Brain microvascular endothelial cell (primary cell): ENCODE measurements at regions not wholly inside any gene's neighbourhood (a gene's known extent, or its start where the extent isn't known, plus 50 kb on each side); places are given as distances from the start of the nearest gene placed in this dataset.

Experiments used
- DNase-seq: peaks from one replicate; pipeline ENCODE4 v3.0.0-alpha.2; 2020
- H3K27ac ChIP-seq: fragments of 250-450 bp; sonication (Bioruptor Pico); 2 replicates; pipeline ENCODE4 v1.5.1; 2020; ENCODE audit warnings: mild to moderate bottlenecking, moderate library complexity
- H3K27me3 ChIP-seq: fragments of 250-450 bp; sonication (Bioruptor Pico); replicated peaks from 2 replicates; pipeline ENCODE4 v1.5.1; 2020; ENCODE audit warnings: mild to moderate bottlenecking
- H3K36me3 ChIP-seq: fragments of 250-450 bp; sonication (Bioruptor Pico); replicated peaks from 2 replicates; pipeline ENCODE4 v1.5.1; 2020; ENCODE audit warnings: mild to moderate bottlenecking
- H3K4me3 ChIP-seq: 2 replicates; pipeline ENCODE4 v1.5.1; 2011; ENCODE audit warnings: low read depth, mild to moderate bottlenecking, control low read depth, low read length, moderate library complexity
- CTCF ChIP-seq: IDR thresholded peaks from 2 replicates; pipeline ENCODE4 v1.5.1; 2011; ENCODE audit warnings: low read depth, mild to moderate bottlenecking, moderate library complexity, low read length, control low read depth, inconsistent platforms; ENCODE audit errors: missing control alignments
- in situ Hi-C: cut with HindIII; loops from 2 replicates; pipeline ENCODE4 v1.10.0; 2017; ENCODE audit warnings: low sequenced_read_pairs, low pct_ligation_motif_present

GRCh38 chr3:137438561-137438960 lies 325.6 kb upstream of the SOX14 start:
- Histone ChIP-seq H3K27ac (no peak overlapping the region), H3K4me3 (no peak overlapping the region), H3K27me3 (no peaks in the 10 kb centered on the region), H3K36me3 (no peaks in the 10 kb centered on the region)
- no peak for TF ChIP-seq CTCF
- in situ Hi-C loops, result no loop called here
- DNase-seq, result no peak

GRCh38 chr3:137460944-137461343 lies 303.2 kb upstream of the SOX14 start:
- no peak for DNase-seq
- Histone ChIP-seq H3K27ac (no peak overlapping the region), H3K36me3 (no peaks in the 10 kb centered on the region), H3K27me3 (no peaks in the 10 kb centered on the region), H3K4me3 (no peak overlapping the region)
- in situ Hi-C loops, result no loop called here
- no peak for TF ChIP-seq CTCF

- no peak overlapping the region for H3K4me3 ChIP-seq
- no peaks in the 10 kb centered on the region for H3K27me3 ChIP-seq
- H3K36me3 ChIP-seq, result no peaks in the 10 kb centered on the region
- in situ Hi-C loops, result no loop called here
- no peak for TF ChIP-seq CTCF
- H3K27ac ChIP-seq, result no peak overlapping the region
- DNase-seq, result no peak
Measured at GRCh38 chr3:137463131-137463530, 301.0 kb upstream of the SOX14 start.

- no peaks in the 10 kb centered on the region for H3K27me3 ChIP-seq
- H3K4me3 ChIP-seq, result no peak overlapping the region
- H3K36me3 ChIP-seq, result no peaks in the 10 kb centered on the region
- in situ Hi-C loops, result no loop called here
- no peak for TF ChIP-seq CTCF
- no peak for DNase-seq
- no peak overlapping the region for H3K27ac ChIP-seq
Measured at GRCh38 chr3:137464341-137464740, 299.8 kb upstream of the SOX14 start.

- H3K36me3 ChIP-seq, result no peaks in the 10 kb centered on the region
- DNase-seq, result no peak
- TF ChIP-seq CTCF, result no peak
- H3K27me3 ChIP-seq, result no peaks in the 10 kb centered on the region
- in situ Hi-C loops, result no loop called here
- no peak overlapping the region for H3K27ac ChIP-seq
- no peak overlapping the region for H3K4me3 ChIP-seq
Measured at GRCh38 chr3:137468446-137468845, 295.7 kb upstream of the SOX14 start.

GRCh38 chr3:137469263-137469662 lies 294.9 kb upstream of the SOX14 start:
- H3K27me3 ChIP-seq, result no peaks in the 10 kb centered on the region
- H3K36me3 ChIP-seq, result no peaks in the 10 kb centered on the region
- in situ Hi-C loops, result no loop called here
- no peak for TF ChIP-seq CTCF
- H3K4me3 ChIP-seq, result no peak overlapping the region
- H3K27ac ChIP-seq, result no peak overlapping the region
- DNase-seq, result no peak
